ENCODE measurements at regions not wholly inside any gene's neighbourhood (a gene's known extent, or its start where the extent isn't known, plus 50 kb on each side); places are given as distances from the start of the nearest gene placed in this dataset.

- no peak for TF ChIP-seq REST (IDR thresholded peaks at IDR 0.05; ENCODE audit: low read depth)
These were observed 664.3 kb upstream of the TBX3 start for GRCh38 chr12:115348301-115348700.

- TF ChIP-seq USF1 (IDR thresholded peaks at IDR 0.05) (no peak), EGR1 (IDR thresholded peaks at IDR 0.05) (no peak), TAF1 (IDR thresholded peaks at IDR 0.05; ENCODE audit: low read depth) (no peak), YY1 (IDR thresholded peaks at IDR 0.05; ENCODE audit: low read depth) (no peak), EP300 (IDR thresholded peaks at IDR 0.05; ENCODE audit: borderline replicate concordance) (no peak), TEAD4 (IDR thresholded peaks at IDR 0.05) (no peak), CREB1 (IDR thresholded peaks at IDR 0.05; ENCODE audit: low read depth) (no peak), CEBPB (IDR thresholded peaks at IDR 0.05) (no peak), RAD21 (IDR thresholded peaks at IDR 0.05; ENCODE audit: low read depth) (no peak), REST (IDR thresholded peaks at IDR 0.05; ENCODE audit: low read depth) (no peak), MAX (IDR thresholded peaks at IDR 0.05) (no peak), FOXM1 (IDR thresholded peaks at IDR 0.05; ENCODE audit: borderline replicate concordance, low read depth) (no peak), TCF12 (IDR thresholded peaks at IDR 0.05; ENCODE audit: low read depth) (no peak), NFIC (IDR thresholded peaks at IDR 0.05) (no peak), ZBTB7A (IDR thresholded peaks at IDR 0.05; ENCODE audit: low read depth) (no peak)
These were observed 659.6 kb upstream of the TBX3 start for GRCh38 chr12:115343601-115344000.

- no peak for TF ChIP-seq EGR1 (IDR thresholded peaks at IDR 0.05)
- no peak for TF ChIP-seq ZBTB7A (IDR thresholded peaks at IDR 0.05; ENCODE audit: low read depth)
- TF ChIP-seq CREB1 (IDR thresholded peaks at IDR 0.05; ENCODE audit: low read depth), result no peak
- TF ChIP-seq CEBPB (IDR thresholded peaks at IDR 0.05), result no peak
- no peak for TF ChIP-seq EP300 (IDR thresholded peaks at IDR 0.05; ENCODE audit: borderline replicate concordance)
- no peak for TF ChIP-seq TEAD4 (IDR thresholded peaks at IDR 0.05)
These were observed 659.0 kb upstream of the TBX3 start for GRCh38 chr12:115343008-115343407.

- TF ChIP-seq TAF1 (IDR thresholded peaks at IDR 0.05; ENCODE audit: low read depth) (no peak), TCF12 (IDR thresholded peaks at IDR 0.05; ENCODE audit: low read depth) (no peak), YY1 (IDR thresholded peaks at IDR 0.05; ENCODE audit: low read depth) (no peak), RAD21 (IDR thresholded peaks at IDR 0.05; ENCODE audit: low read depth) (no peak), USF1 (IDR thresholded peaks at IDR 0.05) (no peak), MAX (IDR thresholded peaks at IDR 0.05) (no peak), CEBPB (IDR thresholded peaks at IDR 0.05) (no peak), ZBTB7A (IDR thresholded peaks at IDR 0.05; ENCODE audit: low read depth) (no peak), EGR1 (IDR thresholded peaks at IDR 0.05) (no peak), NFIC (IDR thresholded peaks at IDR 0.05) (no peak), CREB1 (IDR thresholded peaks at IDR 0.05; ENCODE audit: low read depth) (no peak), REST (IDR thresholded peaks at IDR 0.05; ENCODE audit: low read depth) (no peak), EP300 (IDR thresholded peaks at IDR 0.05; ENCODE audit: borderline replicate concordance) (no peak), TEAD4 (IDR thresholded peaks at IDR 0.05) (no peak), FOXM1 (IDR thresholded peaks at IDR 0.05; ENCODE audit: borderline replicate concordance, low read depth) (no peak)
These were observed 657.5 kb upstream of the TBX3 start for GRCh38 chr12:115341442-115341841.
